Right lobe of liver (tissue), 6 donors: ENCODE measurements at regions not wholly inside any gene's neighbourhood (a gene's known extent, or its start where the extent isn't known, plus 50 kb on each side); places are given as distances from the start of the nearest gene placed in this dataset.

Experiments
- ATAC-seq, 4 donors: fragments of 200-7000 bp; cut with Tn5 transposase; one replicate each; pipeline ENCODE4 v1.9.1; 2020; ENCODE audit warnings: mild to moderate bottlenecking in 4 of 4, moderate library complexity in 4 of 4
- DNase-seq, 3 donors: peaks; one replicate each; pipeline ENCODE4 v3.0.0-alpha.2; 2020
- H3K27ac ChIP-seq, 3 donors: fragments of 200-600 bp; one replicate each; pipeline ENCODE4 v1.8.0; 2022
- H3K27me3 ChIP-seq, 2 donors: fragments of 200-600 bp; one replicate each; pipeline ENCODE4 v1.8.0; 2022
- H3K36me3 ChIP-seq, 4 donors: fragments of 200-600 bp; sonication (generic) in 1 of 4; one replicate each; pipeline versions ENCODE4 v1.5.1 to v1.8.0; 2017 to 2022; ENCODE audit warnings: control low read depth in 1 of 4
- H3K4me1 ChIP-seq, 4 donors: fragments of 200-600 bp; sonication (generic) in 1 of 4; one replicate each; pipeline versions ENCODE4 v1.5.1 to v1.8.0; 2017 to 2022; ENCODE audit warnings: control low read depth in 1 of 4
- H3K4me3 ChIP-seq, 3 donors: fragments of 200-600 bp; one replicate each; pipeline ENCODE4 v1.8.0; 2022
- H3K9me3 ChIP-seq, 4 donors: fragments of 200-600 bp; sonication (generic) in 1 of 4; one replicate each; pipeline versions ENCODE4 v1.5.1 to v1.8.0; 2017 to 2022; ENCODE audit warnings: control low read depth in 1 of 4
- POLR2A ChIP-seq: fragments of 450-650 bp; IDR thresholded peaks from one replicate; pipeline ENCODE4 v1.6.1; 2017; ENCODE audit warnings: antibody characterized with exemption, mild to moderate bottlenecking
- WGBS: methylation state at CpG from one replicate; pipeline ENCODE4 v1.1.6; 2018; ENCODE audit warnings: low coverage, low lambda C conversion rate; ENCODE audit not compliant: insufficient coverage; ENCODE audit errors: missing lambda C conversion rate; 5-methylcytosine and 5-hydroxymethylcytosine counted together
- intact Hi-C, 2 donors: fragments of 100-400 bp; cut with DNase I; formaldehyde crosslinking; loops; one replicate each; pipeline versions ENCODE4 v1.11.2 to v1.14.1; 2022
- TF ChIP-seq, protein P1 (sequence below), 4 donors: fragments of 200-600 bp in 3 of 4; fragments of 450-650 bp in 1 of 4; IDR thresholded peaks; one replicate each; pipeline versions ENCODE4 v1.5.1 to v1.8.0; 2016 to 2022; ENCODE audit warnings: antibody characterized with exemption in 4 of 4, mild to moderate bottlenecking in 2 of 4
- donor health status: DM: no; HTN: yes; CAD: no.
- donor health status: DM: no; HTN: no; CAD: no.
- donor health status: DM: no; HTN: no; CAD: no.
- donor health status: DM: no; HTN: yes; CAD: no.
- donor health status: DM: no; HTN: yes; CAD: no.

DNA sequence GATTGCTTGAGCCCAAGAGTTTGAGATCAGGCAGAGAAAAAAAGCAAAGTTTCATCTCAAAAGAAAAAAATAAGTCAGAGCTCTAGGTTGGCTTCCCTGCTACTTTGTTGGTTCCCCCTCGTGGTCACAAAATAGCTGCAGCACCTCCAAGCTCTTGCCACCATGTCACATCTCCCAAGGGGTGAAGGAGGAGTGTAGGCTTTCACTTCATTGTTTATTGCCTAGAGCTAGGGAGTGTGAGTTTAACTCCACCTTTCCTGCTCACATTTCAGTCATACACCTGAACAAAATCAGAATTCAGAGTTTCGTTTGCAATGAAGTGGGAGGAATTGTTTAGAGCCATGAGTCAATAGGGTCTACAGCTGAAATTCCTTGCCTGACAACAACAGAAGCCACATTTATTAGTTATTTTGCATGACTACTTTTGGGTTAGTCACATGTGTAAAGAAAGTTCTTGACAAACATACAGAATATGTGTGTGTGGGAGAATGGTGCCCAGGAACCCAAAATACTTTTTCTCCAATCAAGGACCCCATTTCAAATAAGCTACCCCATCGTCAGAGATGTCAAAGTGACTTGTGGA lies 56.2 kb upstream of the UFL1 start:
- no peaks in the 10 kb centered on the region for H3K4me1 ChIP-seq
- 56% methylated on average over 3 of the region's 3 CpGs for WGBS
- intact Hi-C loops: no loop called here
- DNase-seq (no peak), ATAC-seq (no peak)
- H3K27me3 ChIP-seq: no peaks in the 10 kb centered on the region
- H3K4me3 ChIP-seq: no peak overlapping the region
- no peaks in the 10 kb centered on the region for H3K36me3 ChIP-seq
- H3K9me3 ChIP-seq: no peaks in the 10 kb centered on the region
- TF ChIP-seq, protein P1, sequence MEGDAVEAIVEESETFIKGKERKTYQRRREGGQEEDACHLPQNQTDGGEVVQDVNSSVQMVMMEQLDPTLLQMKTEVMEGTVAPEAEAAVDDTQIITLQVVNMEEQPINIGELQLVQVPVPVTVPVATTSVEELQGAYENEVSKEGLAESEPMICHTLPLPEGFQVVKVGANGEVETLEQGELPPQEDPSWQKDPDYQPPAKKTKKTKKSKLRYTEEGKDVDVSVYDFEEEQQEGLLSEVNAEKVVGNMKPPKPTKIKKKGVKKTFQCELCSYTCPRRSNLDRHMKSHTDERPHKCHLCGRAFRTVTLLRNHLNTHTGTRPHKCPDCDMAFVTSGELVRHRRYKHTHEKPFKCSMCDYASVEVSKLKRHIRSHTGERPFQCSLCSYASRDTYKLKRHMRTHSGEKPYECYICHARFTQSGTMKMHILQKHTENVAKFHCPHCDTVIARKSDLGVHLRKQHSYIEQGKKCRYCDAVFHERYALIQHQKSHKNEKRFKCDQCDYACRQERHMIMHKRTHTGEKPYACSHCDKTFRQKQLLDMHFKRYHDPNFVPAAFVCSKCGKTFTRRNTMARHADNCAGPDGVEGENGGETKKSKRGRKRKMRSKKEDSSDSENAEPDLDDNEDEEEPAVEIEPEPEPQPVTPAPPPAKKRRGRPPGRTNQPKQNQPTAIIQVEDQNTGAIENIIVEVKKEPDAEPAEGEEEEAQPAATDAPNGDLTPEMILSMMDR (IDR thresholded peaks at IDR 0.05): no peak
- no peak for TF ChIP-seq POLR2A
- no peak overlapping the region for H3K27ac ChIP-seq

DNA sequence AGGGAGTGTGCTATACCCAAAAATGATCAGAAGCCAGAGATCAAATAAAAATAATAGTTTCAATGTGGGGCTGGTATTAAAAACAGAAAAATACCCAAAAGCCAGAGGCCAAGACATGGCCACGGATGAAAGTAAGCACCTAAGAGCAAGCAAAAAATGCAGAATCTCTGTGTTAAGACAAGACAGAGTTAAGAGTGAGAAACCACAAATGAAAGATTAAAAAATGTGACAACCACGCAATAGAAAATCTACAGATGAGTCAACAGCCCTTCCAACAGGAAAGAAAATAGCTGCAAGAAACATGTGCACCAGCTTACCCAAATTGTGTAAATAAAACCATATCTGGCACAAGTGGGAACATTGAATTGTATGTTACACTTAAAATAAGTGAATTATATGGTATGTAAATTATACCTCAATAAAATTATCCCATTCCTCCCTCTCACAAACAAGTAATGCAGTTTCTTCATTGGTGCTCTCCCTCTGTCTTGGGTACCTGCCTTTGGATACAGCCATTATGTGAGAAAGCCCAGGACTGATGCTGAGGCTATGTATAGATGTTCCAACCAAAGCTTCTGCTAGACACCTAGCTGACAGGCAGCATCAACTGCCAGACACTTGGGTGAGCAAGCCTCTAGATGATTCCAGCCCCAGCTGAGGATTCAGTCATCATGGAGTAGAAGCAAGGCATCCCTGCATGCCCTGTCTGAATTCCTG lies 55.3 kb upstream of the UFL1 start:
- no peak for ATAC-seq

DNA sequence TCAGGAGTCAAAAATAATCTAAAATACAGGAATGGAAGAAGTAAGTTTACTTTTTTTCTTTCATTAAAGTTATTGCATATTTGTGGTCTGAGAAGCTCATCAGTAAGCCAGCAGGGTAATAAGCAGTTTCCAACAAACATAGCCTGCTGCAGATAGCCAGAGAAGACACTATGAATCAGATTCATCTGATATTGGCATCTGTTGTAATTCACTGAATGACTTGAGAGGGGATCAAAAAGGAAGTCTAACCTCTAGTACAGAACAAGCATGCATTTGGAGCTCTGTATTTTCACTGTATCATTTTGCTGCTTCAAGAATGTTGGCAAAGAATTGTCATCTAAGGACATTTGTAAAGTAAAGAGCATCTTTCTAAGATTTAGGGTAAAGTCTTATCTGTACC lies 53.8 kb upstream of the UFL1 start:
- no peaks in the 10 kb centered on the region for H3K4me1 ChIP-seq
- no peak for ATAC-seq
- intact Hi-C loops: no loop called here

More for the DNA sequence above, 55.3 kb upstream of the UFL1 start:
- no peak for TF ChIP-seq POLR2A
- TF ChIP-seq, protein P1 (IDR thresholded peaks at IDR 0.05): no peak
- DNase-seq: no peak
- no peak overlapping the region for H3K27ac ChIP-seq
- no peaks in the 10 kb centered on the region for H3K9me3 ChIP-seq
- no peaks in the 10 kb centered on the region for H3K27me3 ChIP-seq
- H3K36me3 ChIP-seq: no peaks in the 10 kb centered on the region
- 31% methylated on average over 2 of the region's 2 CpGs for WGBS
- H3K4me1 ChIP-seq: no peaks in the 10 kb centered on the region
- no peak overlapping the region for H3K4me3 ChIP-seq
- intact Hi-C loops: no loop called here

DNA sequence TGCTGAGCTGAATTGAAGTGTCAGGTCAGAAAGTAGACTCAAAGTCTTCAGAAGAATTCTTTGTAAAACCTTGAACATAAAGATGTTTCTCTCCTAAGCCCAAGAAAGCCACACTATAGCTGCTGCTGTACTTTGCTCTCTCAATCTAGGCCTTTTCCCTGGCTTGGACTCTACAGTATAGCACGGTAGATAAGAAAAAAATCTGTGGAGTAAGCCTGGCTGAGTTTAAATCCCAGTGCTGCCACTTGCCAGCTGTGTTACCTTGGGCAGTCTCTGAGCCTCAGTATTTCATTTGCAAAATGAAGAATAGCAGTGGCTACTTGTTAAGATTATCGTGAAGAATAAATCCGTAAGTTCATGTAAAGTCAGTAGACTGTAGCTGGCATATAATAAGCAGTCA lies 53.3 kb upstream of the UFL1 start:
- H3K9me3 ChIP-seq: no peaks in the 10 kb centered on the region
- WGBS: 39% methylated on average over 3 of the region's 3 CpGs
- DNase-seq: no peak
- H3K4me1 ChIP-seq: no peaks in the 10 kb centered on the region
- no peak overlapping the region for H3K4me3 ChIP-seq
- no peak overlapping the region for H3K27ac ChIP-seq
- no peaks in the 10 kb centered on the region for H3K36me3 ChIP-seq
- no peak for ATAC-seq
- H3K27me3 ChIP-seq: no peaks in the 10 kb centered on the region
- TF ChIP-seq POLR2A: no peak
- TF ChIP-seq, protein P1 (IDR thresholded peaks at IDR 0.05): no peak
- intact Hi-C loops: no loop called here

More for the DNA sequence above, 53.8 kb upstream of the UFL1 start:
- no peak for DNase-seq
- Histone ChIP-seq H3K4me3 (no peak overlapping the region), H3K27ac (no peak overlapping the region), H3K27me3 (no peaks in the 10 kb centered on the region), H3K36me3 (no peaks in the 10 kb centered on the region), H3K9me3 (no peaks in the 10 kb centered on the region)
- no peak for TF ChIP-seq POLR2A

DNA sequence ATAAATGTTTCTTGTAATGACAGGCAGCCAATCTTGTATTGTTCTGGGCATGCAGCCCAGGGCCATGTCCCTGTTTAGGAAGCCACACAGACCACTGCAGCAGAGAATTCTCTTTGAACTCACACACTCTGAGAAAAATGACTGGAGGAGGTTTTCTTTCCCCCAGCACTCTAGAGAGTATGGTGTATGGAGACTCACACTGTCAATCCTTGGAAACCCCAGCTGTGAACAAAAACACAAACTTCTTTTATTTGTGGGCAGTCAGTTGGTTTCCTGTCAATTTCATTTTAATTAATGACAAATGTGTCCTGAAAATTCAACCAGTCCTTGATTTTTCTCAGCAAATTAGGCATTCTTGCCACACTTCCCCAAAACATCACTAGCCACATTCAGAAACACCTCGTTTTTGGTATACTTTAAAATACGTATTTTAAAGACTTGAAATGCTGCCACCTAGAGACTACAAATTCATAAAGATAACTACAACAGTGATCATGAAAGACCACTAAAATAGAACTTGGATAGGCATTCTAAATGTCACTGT lies 52.9 kb upstream of the UFL1 start:
- intact Hi-C loops: no loop called here
- Histone ChIP-seq H3K27ac (no peak overlapping the region), H3K4me1 (no peaks in the 10 kb centered on the region), H3K27me3 (no peaks in the 10 kb centered on the region), H3K36me3 (no peaks in the 10 kb centered on the region), H3K4me3 (no peak overlapping the region), H3K9me3 (no peaks in the 10 kb centered on the region)
- TF ChIP-seq POLR2A: no peak
- TF ChIP-seq, protein P1 (IDR thresholded peaks at IDR 0.05): no peak
- WGBS: 0% methylated on average over 2 of the region's 2 CpGs
- ATAC-seq (no peak), DNase-seq (no peak)
